BJ (cell line): ENCODE measurements at regions not wholly inside any gene's neighbourhood (a gene's known extent, or its start where the extent isn't known, plus 50 kb on each side); places are given as distances from the start of the nearest gene placed in this dataset.

Source experiments
- CTCF ChIA-PET: fragments of 350-600 bp; formaldehyde crosslinking; extraction: SDS; loops from one replicate; lab custom pipeline; 2021; ENCODE audit warnings: antibody characterized with exemption, inconsistent platforms; lab: Yijun Ruan, JAX
- POLR2A ChIA-PET: fragments of 300-600 bp; sonication (Branson Sonifier 250); formaldehyde crosslinking; extraction: SDS; loops from one replicate; lab custom pipeline; 2021; ENCODE audit warnings: antibody characterized with exemption; lab: Charles Lee
- DNase-seq: peaks from one replicate; pipeline ENCODE4 v3.0.0-alpha.2; 2011; ENCODE audit warnings: low read depth
- H3K27me3 ChIP-seq: 2 replicates; pipeline ENCODE4 v1.6.0; 2011; ENCODE audit warnings: low read length; ENCODE audit not compliant: control insufficient read depth, insufficient read depth
- H3K36me3 ChIP-seq: 2 replicates; pipeline ENCODE4 v1.5.1; 2011; ENCODE audit warnings: low read length; ENCODE audit not compliant: control insufficient read depth, insufficient read depth
- H3K4me3 ChIP-seq: 2 replicates; pipeline ENCODE4 v1.5.1; 2011; ENCODE audit warnings: low read depth, mild to moderate bottlenecking, control low read depth, low read length
- TF ChIP-seq, protein P1 (sequence below): IDR thresholded peaks from 2 replicates; pipeline ENCODE4 v1.5.1; 2011; ENCODE audit warnings: low read depth, mild to moderate bottlenecking, control low read depth, inconsistent platforms, low read length, moderate library complexity; ENCODE audit not compliant: insufficient read depth

DNA sequence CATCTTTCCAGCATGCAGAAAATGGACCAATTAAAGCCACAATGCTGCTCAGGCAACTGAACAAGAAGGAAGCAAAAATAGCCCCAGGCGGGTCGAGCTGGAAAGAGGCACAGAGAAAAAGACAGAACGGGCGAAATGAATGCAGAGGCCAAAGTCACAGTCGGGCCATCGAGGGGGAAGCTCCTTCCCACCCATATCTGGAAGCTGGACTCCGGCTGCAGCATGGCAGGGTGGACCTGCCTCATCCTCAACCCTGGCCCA lies 58.6 kb upstream of the PRDM11 start:
- ChIA-PET POLR2A (no interaction called here), CTCF (interaction anchor here (0.6 to 4.1 kb wide), 6 partner anchors 9 to 984 kb away, joined by 3 to 34 read pairs (median 4); no protein-coding TSS in a partner anchor)
- H3K27me3 ChIP-seq, result peaks cover 2% of the 10 kb centered on the region; the same call in 1 of the 2 replicates
- H3K36me3 ChIP-seq, result no peaks in the 10 kb centered on the region
- TF ChIP-seq, protein P1, sequence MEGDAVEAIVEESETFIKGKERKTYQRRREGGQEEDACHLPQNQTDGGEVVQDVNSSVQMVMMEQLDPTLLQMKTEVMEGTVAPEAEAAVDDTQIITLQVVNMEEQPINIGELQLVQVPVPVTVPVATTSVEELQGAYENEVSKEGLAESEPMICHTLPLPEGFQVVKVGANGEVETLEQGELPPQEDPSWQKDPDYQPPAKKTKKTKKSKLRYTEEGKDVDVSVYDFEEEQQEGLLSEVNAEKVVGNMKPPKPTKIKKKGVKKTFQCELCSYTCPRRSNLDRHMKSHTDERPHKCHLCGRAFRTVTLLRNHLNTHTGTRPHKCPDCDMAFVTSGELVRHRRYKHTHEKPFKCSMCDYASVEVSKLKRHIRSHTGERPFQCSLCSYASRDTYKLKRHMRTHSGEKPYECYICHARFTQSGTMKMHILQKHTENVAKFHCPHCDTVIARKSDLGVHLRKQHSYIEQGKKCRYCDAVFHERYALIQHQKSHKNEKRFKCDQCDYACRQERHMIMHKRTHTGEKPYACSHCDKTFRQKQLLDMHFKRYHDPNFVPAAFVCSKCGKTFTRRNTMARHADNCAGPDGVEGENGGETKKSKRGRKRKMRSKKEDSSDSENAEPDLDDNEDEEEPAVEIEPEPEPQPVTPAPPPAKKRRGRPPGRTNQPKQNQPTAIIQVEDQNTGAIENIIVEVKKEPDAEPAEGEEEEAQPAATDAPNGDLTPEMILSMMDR, result no peak
- DNase-seq, result no peak
- H3K4me3 ChIP-seq, result no peak overlapping the region

DNA sequence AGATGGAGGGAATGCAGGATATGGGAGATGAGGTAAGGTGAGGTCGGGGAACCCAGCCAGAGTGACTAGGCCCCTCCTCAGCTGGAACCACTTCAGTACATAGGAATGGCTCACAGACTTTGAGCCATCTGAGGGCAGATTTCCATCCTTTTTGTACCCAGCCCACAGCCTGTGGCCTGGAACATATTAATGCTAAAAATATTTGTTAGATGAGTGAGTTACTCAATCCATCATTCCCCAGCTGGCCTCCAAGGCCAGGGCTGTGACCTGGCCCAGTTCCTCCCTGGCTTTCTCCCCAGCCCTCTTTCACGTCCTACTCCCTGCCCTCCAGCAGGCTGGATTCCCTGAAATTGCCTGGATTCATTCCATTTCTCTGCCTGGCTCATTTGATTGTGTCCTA lies 57.2 kb upstream of the PRDM11 start:
- ChIA-PET POLR2A (no interaction called here), CTCF (interaction anchor here (0.6 to 24.1 kb wide), 4 partner anchors 15 to 478 kb away, joined by 3 to 1245 read pairs (median 19); partner anchors contain the start of gene TP53I11)
- TF ChIP-seq, protein P1, result no peak
- H3K36me3 ChIP-seq, result no peaks in the 10 kb centered on the region
- H3K27me3 ChIP-seq, result no peaks in the 10 kb centered on the region
- H3K4me3 ChIP-seq, result no peak overlapping the region
- DNase-seq, result peak; percentile 99

DNA sequence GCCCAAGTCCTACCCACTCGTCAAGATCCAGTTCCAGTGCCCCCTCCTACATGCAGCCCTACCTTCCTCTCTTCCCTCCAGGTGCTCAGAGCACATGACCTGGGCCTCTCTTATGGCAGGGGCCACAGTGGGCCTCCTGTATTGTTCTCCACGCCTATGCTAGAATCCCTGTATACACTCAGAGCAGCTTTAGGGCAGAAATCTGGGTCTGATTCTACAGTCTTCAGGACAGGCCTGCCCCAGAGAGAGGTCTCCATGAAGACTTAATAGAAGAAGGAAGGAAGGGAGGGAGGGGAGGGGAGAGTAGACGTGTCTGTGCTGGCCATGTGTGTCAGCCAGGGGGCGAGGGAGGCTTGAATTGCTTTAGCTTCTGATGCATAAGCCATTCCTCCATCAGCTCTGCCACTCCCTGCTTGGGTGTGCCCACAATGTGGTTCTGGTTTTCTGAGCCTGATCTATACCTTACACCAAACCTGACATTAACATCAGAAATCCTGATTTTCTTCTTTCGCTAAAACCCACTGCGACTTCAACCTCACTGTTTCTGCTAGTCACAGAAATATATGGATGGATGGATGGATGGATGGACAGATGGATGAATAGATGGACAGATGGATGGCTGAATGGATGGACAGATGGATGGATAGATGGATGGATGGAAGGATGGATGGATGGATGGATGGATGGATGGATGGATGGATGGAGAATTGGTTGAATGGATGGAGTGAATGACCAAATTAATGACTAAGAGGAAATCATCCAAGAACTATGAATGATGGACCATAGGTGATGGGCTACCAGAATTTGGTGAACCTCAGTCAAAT lies 56.6 kb upstream of the PRDM11 start:
- H3K4me3 ChIP-seq, result no peak overlapping the region
- no peak for DNase-seq
- ChIA-PET CTCF (interaction anchor here (0.7 to 24.1 kb wide), 4 partner anchors 14 to 153 kb away, joined by 3 to 1245 read pairs (median 18); partner anchors contain the start of gene TP53I11), POLR2A (no interaction called here)
- no peaks in the 10 kb centered on the region for H3K36me3 ChIP-seq
- TF ChIP-seq, protein P1, result peak; percentile 60
- H3K27me3 ChIP-seq, result no peaks in the 10 kb centered on the region

DNA sequence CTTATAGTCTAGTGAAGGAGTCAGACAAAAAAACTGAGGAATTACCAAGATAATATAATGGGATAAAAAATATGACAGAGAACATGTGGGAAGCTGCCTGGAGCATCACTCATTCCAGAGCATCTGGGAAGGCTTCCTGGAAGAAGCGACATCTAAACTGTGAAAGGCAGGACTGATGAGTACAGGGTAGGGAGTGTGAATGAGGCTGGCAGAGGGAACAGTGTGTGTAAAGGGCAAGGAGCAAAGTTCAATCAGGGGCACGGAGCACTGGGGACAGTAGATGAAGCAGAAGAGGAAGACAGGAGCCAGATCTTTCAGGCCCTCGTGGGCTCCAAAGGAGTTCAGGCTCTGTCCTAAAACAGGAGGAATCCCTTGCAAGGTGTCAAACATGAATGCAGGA lies 55.8 kb upstream of the PRDM11 start:
- no peak overlapping the region for H3K4me3 ChIP-seq
- peaks cover 3% of the 10 kb centered on the region for H3K27me3 ChIP-seq
- ChIA-PET CTCF (interaction anchor here (0.7 to 24.1 kb wide), 2 partner anchors 20 to 154 kb away, joined by 3 to 1245 read pairs; no protein-coding TSS in a partner anchor), POLR2A (no interaction called here)
- TF ChIP-seq, protein P1, result no peak
- no peaks in the 10 kb centered on the region for H3K36me3 ChIP-seq
- no peak for DNase-seq

DNA sequence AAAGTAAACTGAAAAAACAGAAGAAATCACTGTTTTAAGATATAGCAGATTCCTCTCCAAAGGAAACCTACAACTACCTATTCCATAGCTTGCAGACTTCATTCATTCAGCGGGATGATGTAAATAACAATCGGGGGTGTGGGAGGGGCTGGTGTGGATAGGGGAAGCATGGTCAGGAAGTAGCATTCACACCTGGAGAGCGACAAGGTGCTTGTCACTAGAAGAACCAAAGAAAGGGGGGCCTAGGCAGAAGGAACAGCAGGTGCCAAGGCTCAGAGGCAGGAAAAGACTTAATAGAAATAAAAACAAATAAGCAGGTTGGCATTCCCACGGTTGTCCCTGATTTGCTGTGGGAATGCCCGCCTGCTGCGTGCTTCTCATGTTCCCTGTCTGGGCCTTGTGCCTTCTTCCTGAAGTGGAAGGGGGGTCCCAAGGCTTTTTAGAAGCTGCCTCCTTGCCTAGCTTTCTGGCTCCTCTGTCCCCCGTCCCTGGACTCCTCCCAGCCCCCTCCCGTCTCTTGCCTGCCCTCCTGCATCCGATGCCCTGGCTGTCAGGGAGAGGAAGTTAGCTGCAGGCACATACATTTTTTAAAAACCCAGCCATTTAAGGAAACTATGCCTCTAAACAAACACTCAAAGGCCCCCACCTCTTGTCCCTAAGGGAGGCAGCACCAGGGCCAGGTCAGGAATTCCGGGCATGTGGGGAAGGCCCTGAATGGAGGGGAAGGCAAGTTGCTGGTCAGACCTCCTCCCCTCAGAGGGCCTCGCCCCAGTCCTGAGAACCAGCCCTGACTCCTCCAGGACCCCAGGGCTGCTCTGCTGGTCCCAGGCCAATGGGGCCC lies 54.7 kb upstream of the PRDM11 start:
- no peak for DNase-seq
- Histone ChIP-seq H3K27me3 (peaks cover 7% of the 10 kb centered on the region), H3K36me3 (no peaks in the 10 kb centered on the region), H3K4me3 (no peak overlapping the region)
- TF ChIP-seq, protein P1, result no peak
- POLR2A ChIA-PET, result interaction anchor here (0.6 to 0.9 kb wide), 2 partner anchors 9 to 714 kb away, joined by 3 read pairs; no protein-coding TSS in a partner anchor
- CTCF ChIA-PET, result interaction anchor here (0.6 to 24.1 kb wide), 4 partner anchors 13 to 1193 kb away, joined by 3 to 1245 read pairs (median 34); no protein-coding TSS in a partner anchor
